Spleen (tissue), 11 donors: ENCODE measurements at regions not wholly inside any gene's neighbourhood (a gene's known extent, or its start where the extent isn't known, plus 50 kb on each side); places are given as distances from the start of the nearest gene placed in this dataset.

ENCODE experiments used
- DNase-seq: peaks from one replicate; pipeline ENCODE4 v3.0.0-alpha.2; 2020
- H3K27ac ChIP-seq, 8 donors: fragments of 200-600 bp; sonication (generic) in 7 of 8; 1 replicate in 4 of 8; 2 replicates in 4 of 8; pipeline versions ENCODE4 v1.5.0 to v1.8.0; 2016 to 2021; ENCODE audit warnings: inconsistent platforms in 4 of 8, mild to moderate bottlenecking in 4 of 8, moderate library complexity in 1 of 8
- H3K27me3 ChIP-seq, 7 donors: fragments of 200-600 bp; sonication (generic) in 6 of 7; replicated peaks in 1 of 7; 1 replicate in 4 of 7; 2 replicates in 3 of 7; pipeline versions ENCODE4 v1.5.0 to v1.8.0; 2016 to 2021; ENCODE audit warnings: inconsistent platforms in 3 of 7, mild to moderate bottlenecking in 1 of 7
- H3K36me3 ChIP-seq, 6 donors: fragments of 200-600 bp; sonication (generic) in 5 of 6; 1 replicate in 4 of 6; 2 replicates in 2 of 6; pipeline versions ENCODE4 v1.5.0 to v1.8.0; 2016 to 2021; ENCODE audit warnings: inconsistent platforms in 2 of 6
- H3K4me1 ChIP-seq, 6 donors: fragments of 200-600 bp; sonication (generic) in 5 of 6; 1 replicate in 3 of 6; 2 replicates in 3 of 6; pipeline versions ENCODE4 v1.5.0 to v1.8.0; 2016 to 2021; ENCODE audit warnings: inconsistent platforms in 3 of 6
- H3K4me3 ChIP-seq, 8 donors: fragments of 200-600 bp; sonication (generic) in 7 of 8; 1 replicate in 4 of 8; 2 replicates in 4 of 8; pipeline versions ENCODE4 v1.5.0 to v1.8.0; 2016 to 2021; ENCODE audit warnings: inconsistent platforms in 4 of 8, mild to moderate bottlenecking in 4 of 8, moderate library complexity in 2 of 8
- H3K9me3 ChIP-seq, 8 donors: fragments of 200-600 bp; sonication (generic) in 7 of 8; 1 replicate in 4 of 8; 2 replicates in 4 of 8; pipeline versions ENCODE4 v1.5.0 to v1.8.0; 2016 to 2021; ENCODE audit warnings: inconsistent platforms in 4 of 8
- CTCF ChIP-seq, 11 experiments: fragments of 200-600 bp in 7 of 11; fragments of 450-650 bp in 4 of 11; sonication (generic) in 4 of 11; IDR thresholded peaks in 8 of 11; conservative IDR thresholded peaks in 3 of 11; 1 replicate in 7 of 11; 2 replicates in 4 of 11; pipeline versions ENCODE4 v1.4.0 to v1.8.0; 2016 to 2021; ENCODE audit warnings: antibody characterized with exemption in 11 of 11, inconsistent platforms in 4 of 11, mild to moderate bottlenecking in 1 of 11
- POLR2A ChIP-seq, 3 donors: fragments of 450-650 bp; IDR thresholded peaks; one replicate each; pipeline ENCODE4 v1.5.1; 2017; ENCODE audit warnings: antibody characterized with exemption in 3 of 3, mild to moderate bottlenecking in 1 of 3
- POLR2AphosphoS5 ChIP-seq, 3 donors: sonication (generic); formaldehyde crosslinking; IDR thresholded peaks; one replicate each; pipeline ENCODE4 v1.5.1; 2017; ENCODE audit warnings: antibody characterized with exemption in 3 of 3
- WGBS, 5 donors: extraction: QIAGEN DNeasy Blood & Tissue Kit in 3 of 5; methylation state at CpG; one replicate each; pipeline versions ENCODE4 v1.1.5 to v1.1.7; 2013 to 2018; 5-methylcytosine and 5-hydroxymethylcytosine counted together
- intact Hi-C: fragments of 100-400 bp; cut with DNase I; formaldehyde crosslinking; loops from one replicate; pipeline ENCODE4 v1.15.0; 2023; ENCODE audit warnings: low total_unique reads
- donor health status: healthy with polysubstance abuse.
- donor health status: DM: no; HTN: no; CAD: no; lungs with moderate emphysema.
- donor health status: DM: no; HTN: no; CAD: no.
- donor health status: Bipolar disorder and iron deficiency.
- donor health status: healthy.
- donor health status: DM: no; HTN: no; CAD: no.
- donor health status: DM: yes; HTN: yes; CAD: no.

- no peak for DNase-seq
- Histone ChIP-seq H3K27me3 (peaks cover 0 to 49% (median 0%) of the 10 kb centered on the region in 7 donors), H3K27ac (peak overlapping the region in 4 of 8 donors; percentile 18 to 61 (median 32)), H3K36me3 (no peaks in the 10 kb centered on the region), H3K9me3 (no peaks in the 10 kb centered on the region), H3K4me1 (peaks cover 0 to 17% (median 11%) of the 10 kb centered on the region in 6 donors), H3K4me3 (peak overlapping the region in 2 of 8 donors; percentile 8 to 9)
- TF ChIP-seq POLR2AphosphoS5 (IDR thresholded peaks at IDR 0.05) (no peak), CTCF (IDR thresholded peaks at IDR 0.05 in 8 of 11, conservative IDR thresholded peaks at IDR 0.05 in 3 of 11) (no peak), POLR2A (IDR thresholded peaks at IDR 0.05) (no peak)
- 51 to 57% (median 53%) methylated on average over 12 of the region's 12 CpGs for WGBS, 5 donors
- intact Hi-C loops = no loop called here
Measured at GRCh38 chr12:108046650-108047049, 82.4 kb upstream of the WSCD2 start.

- peak overlapping the region in 2 of 8 donors; percentile 8 to 9 for H3K4me3 ChIP-seq
- no peaks in the 10 kb centered on the region for H3K9me3 ChIP-seq
- no peak for DNase-seq
- TF ChIP-seq POLR2AphosphoS5 (IDR thresholded peaks at IDR 0.05) = no peak
- WGBS, 5 donors = 1 to 5% (median 3%) methylated on average over 5 of the region's 5 CpGs
- H3K27me3 ChIP-seq = peaks cover 0 to 49% (median 0%) of the 10 kb centered on the region in 7 donors
- no peaks in the 10 kb centered on the region for H3K36me3 ChIP-seq
- intact Hi-C loops = no loop called here
- H3K4me1 ChIP-seq = peaks cover 0 to 17% (median 11%) of the 10 kb centered on the region in 6 donors
- peak overlapping the region in 4 of 8 donors; percentile 18 to 61 (median 32) for H3K27ac ChIP-seq
Measured at GRCh38 chr12:108047071-108047550, 82.0 kb upstream of the WSCD2 start.

- Histone ChIP-seq H3K27me3 (peaks cover 0 to 54% (median 5%) of the 10 kb centered on the region in 7 donors), H3K27ac (no peak overlapping the region), H3K9me3 (no peaks in the 10 kb centered on the region), H3K4me3 (no peak overlapping the region), H3K36me3 (no peaks in the 10 kb centered on the region), H3K4me1 (peaks cover 0 to 17% (median 11%) of the 10 kb centered on the region in 6 donors)
- TF ChIP-seq POLR2AphosphoS5 (IDR thresholded peaks at IDR 0.05) (no peak), POLR2A (IDR thresholded peaks at IDR 0.05) (no peak), CTCF (IDR thresholded peaks at IDR 0.05 in 8 of 11, conservative IDR thresholded peaks at IDR 0.05 in 3 of 11) (no peak)
- WGBS, 5 donors = 70 to 86% (median 74%) methylated on average over 4 to 5 of the region's 5 CpGs
- intact Hi-C loops = no loop called here
- DNase-seq = no peak
Measured at GRCh38 chr12:108048686-108049085, 80.4 kb upstream of the WSCD2 start.

GRCh38 chr12:108050696-108051095 is 78.4 kb upstream of the WSCD2 start:
- H3K36me3 ChIP-seq = no peaks in the 10 kb centered on the region
- TF ChIP-seq POLR2AphosphoS5 (IDR thresholded peaks at IDR 0.05) = no peak
- no peak for TF ChIP-seq POLR2A (IDR thresholded peaks at IDR 0.05)
- no peak for TF ChIP-seq CTCF (IDR thresholded peaks at IDR 0.05 in 8 of 11, conservative IDR thresholded peaks at IDR 0.05 in 3 of 11)
- peaks cover 0 to 17% (median 11%) of the 10 kb centered on the region in 6 donors for H3K4me1 ChIP-seq
- H3K27ac ChIP-seq = no peak overlapping the region
- no peaks in the 10 kb centered on the region for H3K9me3 ChIP-seq
- H3K4me3 ChIP-seq = no peak overlapping the region
- no peak for DNase-seq
- intact Hi-C loops = no loop called here
- 40 to 65% (median 45%) methylated on average over 5 of the region's 5 CpGs for WGBS, 5 donors
- peaks cover 0 to 56% (median 9%) of the 10 kb centered on the region in 7 donors for H3K27me3 ChIP-seq
